ENCODE measurements at regions not wholly inside any gene's neighbourhood (a gene's known extent, or its start where the extent isn't known, plus 50 kb on each side); places are given as distances from the start of the nearest gene placed in this dataset.
"Not testable (repeated sequence)": the region's sequence is repeated elsewhere in the genome, so short reads cannot be mapped to it uniquely, and the experiment has no call there.

- no peak for DNase-seq (ENCODE audit: low read depth, low spot score)
- POLR2A ChIA-PET = no interaction called here
- CTCF ChIA-PET = interaction anchor here (1.0 kb wide), 1 partner anchor 23 kb away, joined by 4 read pairs; no protein-coding TSS in a partner anchor
- TF ChIP-seq, protein P1, sequence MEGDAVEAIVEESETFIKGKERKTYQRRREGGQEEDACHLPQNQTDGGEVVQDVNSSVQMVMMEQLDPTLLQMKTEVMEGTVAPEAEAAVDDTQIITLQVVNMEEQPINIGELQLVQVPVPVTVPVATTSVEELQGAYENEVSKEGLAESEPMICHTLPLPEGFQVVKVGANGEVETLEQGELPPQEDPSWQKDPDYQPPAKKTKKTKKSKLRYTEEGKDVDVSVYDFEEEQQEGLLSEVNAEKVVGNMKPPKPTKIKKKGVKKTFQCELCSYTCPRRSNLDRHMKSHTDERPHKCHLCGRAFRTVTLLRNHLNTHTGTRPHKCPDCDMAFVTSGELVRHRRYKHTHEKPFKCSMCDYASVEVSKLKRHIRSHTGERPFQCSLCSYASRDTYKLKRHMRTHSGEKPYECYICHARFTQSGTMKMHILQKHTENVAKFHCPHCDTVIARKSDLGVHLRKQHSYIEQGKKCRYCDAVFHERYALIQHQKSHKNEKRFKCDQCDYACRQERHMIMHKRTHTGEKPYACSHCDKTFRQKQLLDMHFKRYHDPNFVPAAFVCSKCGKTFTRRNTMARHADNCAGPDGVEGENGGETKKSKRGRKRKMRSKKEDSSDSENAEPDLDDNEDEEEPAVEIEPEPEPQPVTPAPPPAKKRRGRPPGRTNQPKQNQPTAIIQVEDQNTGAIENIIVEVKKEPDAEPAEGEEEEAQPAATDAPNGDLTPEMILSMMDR (IDR thresholded peaks at IDR 0.05; ENCODE audit: insufficient read depth, low read length, missing control alignments) = no peak
- H3K4me3 ChIP-seq (ENCODE audit: low read depth, low read length) = no peak overlapping the region
Observed at GRCh38 chr1:8151647-8152046, 125.5 kb upstream of the ERRFI1 start.

DNA sequence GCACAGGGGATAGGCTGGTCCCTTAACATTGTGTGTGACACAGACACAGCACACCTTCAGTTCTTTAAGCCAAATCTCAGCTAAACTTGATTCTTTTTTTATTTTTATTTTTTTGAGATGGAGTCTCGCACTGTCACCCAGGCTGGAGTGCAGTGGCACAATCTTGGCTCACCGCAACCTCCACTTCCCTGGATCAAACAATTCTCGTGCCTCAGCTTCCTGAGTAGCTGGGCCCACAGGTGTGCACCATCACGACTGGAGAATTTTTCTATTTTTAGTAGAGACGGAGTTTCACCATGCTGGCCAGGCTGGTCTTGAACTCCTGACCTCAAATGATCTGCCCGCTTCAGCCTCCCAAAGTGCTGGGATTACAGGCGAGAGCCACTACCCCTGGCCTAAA, 123.6 kb upstream of the ERRFI1 start:
- H3K4me3 ChIP-seq (ENCODE audit: low read depth, low read length); POLR2A ChIA-PET; DNase-seq (ENCODE audit: low read depth, low spot score); CTCF ChIA-PET: not testable (repeated sequence)

DNA sequence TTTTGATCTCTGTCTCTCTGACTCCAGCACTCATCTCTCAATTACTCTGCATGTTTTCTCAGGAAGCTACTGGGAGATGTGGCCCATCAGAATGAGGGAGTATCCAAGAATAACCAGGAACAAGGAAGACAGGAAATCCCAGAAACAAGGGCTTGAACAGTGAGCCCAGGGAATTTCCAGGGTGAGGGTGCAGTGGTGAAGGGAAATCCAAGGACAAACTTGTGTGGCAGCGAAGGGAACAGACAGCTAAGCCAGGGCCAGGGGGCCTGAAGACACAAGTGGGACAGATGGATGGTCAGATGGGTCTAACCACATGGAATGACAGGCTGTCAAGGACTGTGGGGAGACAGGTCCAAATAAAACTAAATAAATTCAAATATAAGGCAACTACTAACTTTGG, 121.8 kb upstream of the ERRFI1 start:
- no peak overlapping the region for H3K4me3 ChIP-seq (ENCODE audit: low read depth, low read length)
- POLR2A ChIA-PET = no interaction called here
- DNase-seq (ENCODE audit: low read depth, low spot score) = no peak
- CTCF ChIA-PET = no interaction called here
- TF ChIP-seq, protein P1 (IDR thresholded peaks at IDR 0.05; ENCODE audit: insufficient read depth, low read length, missing control alignments) = no peak

GRCh38 chr1:8146257-8146855, 120.2 kb upstream of the ERRFI1 start:
- CTCF ChIA-PET = interaction anchor here (1.1 to 1.6 kb wide), 2 partner anchors 9 to 10 kb away, joined by 3 to 4 read pairs; no protein-coding TSS in a partner anchor
- TF ChIP-seq, protein P1 (IDR thresholded peaks at IDR 0.05; ENCODE audit: insufficient read depth, low read length, missing control alignments) = no peak

DNA sequence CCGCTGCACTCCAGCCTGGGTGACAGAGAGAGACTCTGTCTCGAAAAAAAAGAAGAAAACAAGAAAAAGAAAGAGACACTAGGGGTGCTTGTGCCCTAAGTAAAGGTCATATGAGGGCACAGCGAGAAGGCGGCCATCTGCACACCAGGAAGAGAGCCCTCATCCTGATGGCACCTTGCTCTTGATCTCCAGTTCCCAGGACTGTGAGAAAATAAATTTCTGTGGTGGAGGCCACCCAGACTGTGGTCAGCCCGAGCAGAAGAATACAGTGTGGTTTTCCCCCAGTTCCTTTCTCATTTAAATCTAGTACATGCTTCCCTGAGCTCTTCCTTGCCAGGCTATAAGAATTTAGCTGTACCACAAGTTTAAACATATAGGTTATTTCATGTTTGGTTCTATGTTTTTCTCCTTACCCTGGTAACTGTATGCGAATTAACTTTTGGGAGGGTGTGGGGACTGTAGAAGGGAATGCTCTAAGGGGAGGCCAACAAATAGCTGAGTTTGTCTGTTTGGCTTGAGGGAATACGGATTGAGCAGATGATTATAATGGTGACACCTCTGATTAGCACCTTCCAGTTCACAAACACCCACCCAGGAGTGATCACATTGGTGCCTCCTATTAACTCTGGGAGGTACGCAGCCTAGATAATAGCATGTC, 119.6 kb upstream of the ERRFI1 start:
- ChIA-PET CTCF (interaction anchor here (1.1 to 1.6 kb wide), 2 partner anchors 9 to 11 kb away, joined by 3 to 4 read pairs; no protein-coding TSS in a partner anchor), POLR2A (no interaction called here)
- no peak overlapping the region for H3K4me3 ChIP-seq (ENCODE audit: low read depth, low read length)
- TF ChIP-seq, protein P1 (IDR thresholded peaks at IDR 0.05; ENCODE audit: insufficient read depth, low read length, missing control alignments) = no peak
- no peak for DNase-seq (ENCODE audit: low read depth, low spot score)

More at GRCh38 chr1:8146257-8146855, 120.2 kb upstream of the ERRFI1 start:
- no peak overlapping the region for H3K4me3 ChIP-seq (ENCODE audit: low read depth, low read length)
- no peak for DNase-seq (ENCODE audit: low read depth, low spot score)
- POLR2A ChIA-PET = no interaction called here

DNA sequence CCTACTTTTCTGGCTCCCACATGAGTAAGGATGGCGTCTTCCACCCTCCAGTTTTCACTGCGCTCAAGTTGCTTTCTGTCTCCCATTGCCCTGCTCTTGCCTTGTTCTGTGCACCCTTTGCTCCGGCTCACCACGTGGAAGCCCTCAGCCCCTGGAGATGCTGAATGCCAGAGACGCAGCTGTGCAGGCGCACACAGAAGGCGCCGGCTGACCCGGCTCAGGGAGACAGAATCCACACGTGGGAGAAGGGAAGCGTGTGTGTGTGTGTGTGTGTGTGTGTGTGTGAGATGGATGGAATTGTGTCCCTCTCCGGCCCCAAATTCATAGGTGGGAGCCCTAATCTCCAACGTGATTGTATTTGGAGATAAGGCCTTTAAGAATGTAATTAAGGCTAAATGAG, 118.2 kb upstream of the ERRFI1 start:
- CTCF ChIA-PET = interaction anchor here (0.9 to 1.9 kb wide), 2 partner anchors 10 to 113 kb away, joined by 3 to 6 read pairs; no protein-coding TSS in a partner anchor
- TF ChIP-seq, protein P1 (IDR thresholded peaks at IDR 0.05; ENCODE audit: insufficient read depth, low read length, missing control alignments) = no peak
- POLR2A ChIA-PET = no interaction called here
- no peak overlapping the region for H3K4me3 ChIP-seq (ENCODE audit: low read depth, low read length)
- DNase-seq (ENCODE audit: low read depth, low spot score) = no peak
